Mucosa of descending colon (tissue), 3 donors: ENCODE measurements at regions not wholly inside any gene's neighbourhood (a gene's known extent, or its start where the extent isn't known, plus 50 kb on each side); places are given as distances from the start of the nearest gene placed in this dataset.
"Not testable (repeated sequence)": the region's sequence is repeated elsewhere in the genome, so short reads cannot be mapped to it uniquely, and the experiment has no call there.

Experiments used
- ATAC-seq: fragments of 200-7000 bp; cut with Tn5 transposase; one replicate; pipeline ENCODE4 v1.9.1; 2020; ENCODE audit warnings: mild to moderate bottlenecking, moderate library complexity
- DNase-seq, 3 donors: peaks; one replicate each; pipeline ENCODE4 v3.0.0-alpha.2; 2020
- H3K36me3 ChIP-seq: fragments of 200-600 bp; one replicate; pipeline ENCODE4 v1.8.0; 2021; ENCODE audit warnings: low read depth, mild to moderate bottlenecking
- H3K4me1 ChIP-seq: fragments of 200-600 bp; one replicate; pipeline ENCODE4 v1.8.0; 2021; ENCODE audit warnings: low read depth, mild to moderate bottlenecking
- H3K4me3 ChIP-seq: fragments of 200-600 bp; one replicate; pipeline ENCODE4 v1.8.0; 2021; ENCODE audit warnings: mild to moderate bottlenecking
- H3K9me3 ChIP-seq: fragments of 200-600 bp; one replicate; pipeline ENCODE4 v1.8.0; 2021; ENCODE audit warnings: mild to moderate bottlenecking
- CTCF ChIP-seq: fragments of 200-600 bp; IDR thresholded peaks from one replicate; pipeline ENCODE4 v1.8.0; 2022; ENCODE audit warnings: antibody characterized with exemption, mild to moderate bottlenecking
- intact Hi-C, 2 donors: fragments of 100-400 bp; cut with DNase I in 1 of 2; cut with micrococcal nuclease in 1 of 2; formaldehyde crosslinking; loops; one replicate each; pipeline versions ENCODE4 v1.11.0 to v1.11.1; 2022; cut with DNase I, micrococcal nuclease
- donor health status: DM: no; HTN: no; CAD: no; lungs with moderate emphysema.
- donor health status: DM: no; HTN: no; CAD: no.
- donor health status: DM: no; HTN: yes; CAD: no.

GRCh38 chr1:221256773-221257172 lies 377.5 kb downstream of the HLX start:
- DNase-seq: no peak
- Histone ChIP-seq H3K4me3 (no peak overlapping the region), H3K9me3 (peaks cover 3% of the 10 kb centered on the region), H3K36me3 (no peaks in the 10 kb centered on the region), H3K4me1 (no peaks in the 10 kb centered on the region)
- TF ChIP-seq CTCF: no peak
- intact Hi-C loops: no loop called here
- no peak for ATAC-seq

- DNase-seq, intact Hi-C loops, ATAC-seq, H3K36me3 ChIP-seq, H3K4me1 ChIP-seq, H3K9me3 ChIP-seq, H3K4me3 ChIP-seq: not testable (repeated sequence)
Observed at GRCh38 chr1:221257548-221257947, 378.3 kb downstream of the HLX start.

GRCh38 chr1:221262677-221263076 lies 383.4 kb downstream of the HLX start:
- not testable (repeated sequence) for H3K9me3 ChIP-seq, H3K4me3 ChIP-seq, DNase-seq, H3K36me3 ChIP-seq, ATAC-seq, H3K4me1 ChIP-seq
- intact Hi-C loops: loop anchor here in 1 of 2 donors (10.0 kb wide), 1 partner anchor 172 kb away; no protein-coding TSS in a partner anchor

GRCh38 chr1:221263831-221264767 lies 384.9 kb downstream of the HLX start:
- ATAC-seq (peak; percentile 28), DNase-seq (peak in 1 of 3 donors; percentile 69)
- Histone ChIP-seq H3K9me3 (peaks cover 7% of the 10 kb centered on the region), H3K4me1 (peaks cover 2% of the 10 kb centered on the region), H3K4me3 (no peak overlapping the region), H3K36me3 (no peaks in the 10 kb centered on the region)
- no peak for TF ChIP-seq CTCF
- intact Hi-C loops: loop anchor here in 1 of 2 donors (10.0 kb wide), 1 partner anchor 171 kb away; no protein-coding TSS in a partner anchor

- H3K4me3 ChIP-seq: no peak overlapping the region
- ATAC-seq (no peak), DNase-seq (no peak)
- H3K9me3 ChIP-seq: peaks cover 7% of the 10 kb centered on the region
- no peaks in the 10 kb centered on the region for H3K36me3 ChIP-seq
- TF ChIP-seq CTCF: no peak
- peaks cover 2% of the 10 kb centered on the region for H3K4me1 ChIP-seq
- intact Hi-C loops: loop anchor here in 1 of 2 donors (10.0 kb wide), 1 partner anchor 170 kb away; no protein-coding TSS in a partner anchor
Observed at GRCh38 chr1:221264848-221265247, 385.6 kb downstream of the HLX start.

GRCh38 chr1:221268295-221268694 lies 389.1 kb downstream of the HLX start:
- intact Hi-C loops: loop anchor here in 1 of 2 donors (10.0 kb wide), 1 partner anchor 167 kb away; no protein-coding TSS in a partner anchor
- H3K4me3 ChIP-seq: no peak overlapping the region
- H3K4me1 ChIP-seq: peaks cover 2% of the 10 kb centered on the region
- DNase-seq: no peak
- H3K9me3 ChIP-seq: peaks cover 3% of the 10 kb centered on the region
- no peak for TF ChIP-seq CTCF
- ATAC-seq: no peak
- H3K36me3 ChIP-seq: no peaks in the 10 kb centered on the region
